ENCODE measurements at regions not wholly inside any gene's neighbourhood (a gene's known extent, or its start where the extent isn't known, plus 50 kb on each side); places are given as distances from the start of the nearest gene placed in this dataset.
"Not testable (repeated sequence)": the region's sequence is repeated elsewhere in the genome, so short reads cannot be mapped to it uniquely, and the experiment has no call there.

DNA sequence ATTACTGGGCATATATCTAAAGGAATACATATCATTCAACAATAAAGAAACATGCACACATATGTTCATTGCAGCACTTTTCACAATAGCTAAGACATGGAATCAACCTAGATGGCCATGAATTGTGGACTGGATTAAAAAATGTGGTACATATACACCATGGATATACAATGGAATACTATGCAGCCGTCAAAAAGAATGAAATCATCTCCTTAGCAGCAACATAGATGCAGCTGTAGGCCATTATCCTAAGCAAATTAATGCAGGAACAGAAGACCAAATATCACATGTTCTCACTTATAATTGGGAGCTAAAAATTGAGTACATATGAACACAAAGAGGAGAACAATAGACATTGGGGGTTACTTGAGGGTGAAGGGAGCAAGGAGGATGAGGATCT is 175.6 kb downstream of the POLR1F start:
- Histone ChIP-seq H3K9me3 (ENCODE audit: control insufficient read depth, low read length) (no peaks in the 10 kb centered on the region), H3K36me3 (ENCODE audit: control insufficient read depth, insufficient read depth, low read length) (no peaks in the 10 kb centered on the region), H3K4me3 (ENCODE audit: extremely low read depth, insufficient read depth, low read length, poor library complexity, severe bottlenecking) (no peak overlapping the region), H3K27ac (ENCODE audit: low read depth, low read length, severe bottlenecking) (no peak overlapping the region), H3K4me1 (ENCODE audit: control insufficient read depth, insufficient read depth, low read length, poor library complexity, severe bottlenecking) (no peaks in the 10 kb centered on the region)
- no CpG with 5 or more reads among the region's 1 CpG for WGBS, 2 experiments (ENCODE audit: insufficient coverage in 2 of 2)

GRCh38 chr7:19530852-19531251 is 178.0 kb downstream of the POLR1F start:
- H3K27ac ChIP-seq (ENCODE audit: low read depth, low read length, severe bottlenecking): no peak overlapping the region
- H3K36me3 ChIP-seq (ENCODE audit: control insufficient read depth, insufficient read depth, low read length): no peaks in the 10 kb centered on the region
- H3K4me1 ChIP-seq (ENCODE audit: control insufficient read depth, insufficient read depth, low read length, poor library complexity, severe bottlenecking): no peaks in the 10 kb centered on the region
- no peaks in the 10 kb centered on the region for H3K9me3 ChIP-seq (ENCODE audit: control insufficient read depth, low read length)
- 80% methylated on average over 1 of the region's 3 CpGs; no CpG with 5 or more reads in 1 of the 2 experiments for WGBS, 2 experiments (ENCODE audit: insufficient coverage in 2 of 2)
- no peak overlapping the region for H3K4me3 ChIP-seq (ENCODE audit: extremely low read depth, insufficient read depth, low read length, poor library complexity, severe bottlenecking)

DNA sequence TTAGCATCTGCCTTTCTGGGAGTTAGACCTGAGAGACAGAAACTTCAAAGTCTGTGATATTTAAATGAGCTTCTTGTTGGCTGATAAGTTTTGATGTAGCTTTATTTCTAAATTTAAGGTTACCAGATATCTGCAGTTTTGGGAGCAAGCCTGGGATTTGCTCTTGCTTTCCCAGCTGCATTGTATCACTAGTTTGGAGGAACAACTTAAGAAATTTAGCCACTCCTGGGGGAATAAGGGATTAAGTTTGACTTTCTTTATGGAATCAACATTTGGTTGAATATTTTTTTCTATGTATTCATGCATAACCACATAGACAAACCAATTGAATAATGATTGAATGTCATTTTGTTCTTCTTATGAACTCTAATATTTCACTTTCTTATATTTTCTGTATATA is 178.6 kb downstream of the POLR1F start:
- H3K4me3 ChIP-seq (ENCODE audit: extremely low read depth, insufficient read depth, low read length, poor library complexity, severe bottlenecking): no peak overlapping the region
- H3K36me3 ChIP-seq (ENCODE audit: control insufficient read depth, insufficient read depth, low read length): no peaks in the 10 kb centered on the region
- no peaks in the 10 kb centered on the region for H3K9me3 ChIP-seq (ENCODE audit: control insufficient read depth, low read length)
- H3K4me1 ChIP-seq (ENCODE audit: control insufficient read depth, insufficient read depth, low read length, poor library complexity, severe bottlenecking): no peaks in the 10 kb centered on the region
- no peak overlapping the region for H3K27ac ChIP-seq (ENCODE audit: low read depth, low read length, severe bottlenecking)

DNA sequence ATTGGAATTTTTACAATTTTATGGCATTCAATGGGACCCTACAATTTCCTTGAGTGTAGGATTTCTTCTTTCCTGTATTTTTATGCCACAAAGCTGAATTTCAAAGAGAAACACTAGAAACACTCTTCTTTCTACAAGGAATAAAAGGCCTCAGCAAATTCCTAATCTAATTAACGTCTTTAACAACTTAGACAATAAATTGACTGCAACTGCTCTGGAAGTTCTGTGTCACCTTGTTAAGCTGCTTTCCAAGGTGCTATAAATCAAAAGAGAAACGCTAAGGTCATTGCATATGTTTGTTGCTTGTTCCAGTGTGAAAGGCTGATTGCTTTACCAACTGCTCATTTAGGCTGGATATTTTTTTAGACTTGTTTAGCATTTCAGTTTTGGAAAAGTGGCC is 182.2 kb downstream of the POLR1F start:
- no peaks in the 10 kb centered on the region for H3K4me1 ChIP-seq (ENCODE audit: control insufficient read depth, insufficient read depth, low read length, poor library complexity, severe bottlenecking)
- 83 to 86% methylated on average over 1 of the region's 2 CpGs for WGBS, 2 experiments (ENCODE audit: insufficient coverage in 2 of 2)
- H3K9me3 ChIP-seq (ENCODE audit: control insufficient read depth, low read length): no peaks in the 10 kb centered on the region
- H3K36me3 ChIP-seq (ENCODE audit: control insufficient read depth, insufficient read depth, low read length): no peaks in the 10 kb centered on the region
- H3K27ac ChIP-seq (ENCODE audit: low read depth, low read length, severe bottlenecking): no peak overlapping the region
- no peak overlapping the region for H3K4me3 ChIP-seq (ENCODE audit: extremely low read depth, insufficient read depth, low read length, poor library complexity, severe bottlenecking)

DNA sequence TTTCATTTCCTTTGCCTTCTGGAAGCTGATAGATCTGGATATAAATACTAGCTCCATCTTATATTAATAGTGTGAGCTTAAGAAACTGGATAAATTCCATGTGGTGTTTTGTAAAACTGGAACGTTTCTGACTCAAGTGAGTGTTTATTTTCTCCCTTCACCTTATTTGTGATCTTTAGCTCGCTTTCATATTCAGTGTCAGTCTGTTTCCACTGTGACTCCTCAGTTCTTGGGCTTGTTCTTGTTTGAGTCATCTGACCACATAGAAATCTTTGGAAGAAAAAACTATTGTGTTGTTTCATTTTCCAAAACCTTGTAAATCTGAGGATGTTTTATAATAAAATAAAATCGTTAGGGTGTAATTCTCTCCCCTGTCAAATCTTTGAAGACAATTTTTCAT is 186.4 kb downstream of the POLR1F start:
- no peaks in the 10 kb centered on the region for H3K9me3 ChIP-seq (ENCODE audit: control insufficient read depth, low read length)
- no peaks in the 10 kb centered on the region for H3K36me3 ChIP-seq (ENCODE audit: control insufficient read depth, insufficient read depth, low read length)
- H3K4me1 ChIP-seq (ENCODE audit: control insufficient read depth, insufficient read depth, low read length, poor library complexity, severe bottlenecking): no peaks in the 10 kb centered on the region
- H3K4me3 ChIP-seq (ENCODE audit: extremely low read depth, insufficient read depth, low read length, poor library complexity, severe bottlenecking): no peak overlapping the region
- WGBS, 2 experiments (ENCODE audit: insufficient coverage in 2 of 2): 86% methylated on average over 1 of the region's 3 CpGs; no CpG with 5 or more reads in 1 of the 2 experiments
- H3K27ac ChIP-seq (ENCODE audit: low read depth, low read length, severe bottlenecking): no peak overlapping the region

DNA sequence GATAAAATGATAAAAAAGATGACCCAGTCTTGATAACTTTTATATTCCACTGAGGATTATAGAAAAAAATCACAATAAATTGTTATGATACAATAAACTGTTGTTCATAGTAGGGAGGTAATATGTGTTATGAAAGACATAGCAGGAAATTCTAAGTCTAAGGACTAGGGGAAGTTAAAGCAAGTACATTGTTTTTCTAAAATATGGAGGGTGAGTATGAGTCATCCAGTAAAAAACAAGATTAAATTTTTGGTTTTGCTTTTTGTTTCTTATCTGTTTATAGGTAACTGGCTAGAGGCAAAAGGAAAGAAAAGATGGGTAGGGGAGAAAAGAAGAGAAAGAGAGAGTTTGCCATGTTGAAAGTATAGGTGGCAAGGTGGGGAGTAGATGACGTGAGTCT is 188.4 kb downstream of the POLR1F start:
- WGBS, 2 experiments (ENCODE audit: insufficient coverage in 2 of 2): 92 to 100% methylated on average over 1 of the region's 1 CpG
- Histone ChIP-seq H3K36me3 (ENCODE audit: control insufficient read depth, insufficient read depth, low read length) (no peaks in the 10 kb centered on the region), H3K9me3 (ENCODE audit: control insufficient read depth, low read length) (no peaks in the 10 kb centered on the region), H3K4me3 (ENCODE audit: extremely low read depth, insufficient read depth, low read length, poor library complexity, severe bottlenecking) (no peak overlapping the region), H3K27ac (ENCODE audit: low read depth, low read length, severe bottlenecking) (no peak overlapping the region), H3K4me1 (ENCODE audit: control insufficient read depth, insufficient read depth, low read length, poor library complexity, severe bottlenecking) (no peaks in the 10 kb centered on the region)

GRCh38 chr7:19519443-19520021 is 189.3 kb downstream of the POLR1F start:
- Histone ChIP-seq H3K36me3 (ENCODE audit: control insufficient read depth, insufficient read depth, low read length) (no peaks in the 10 kb centered on the region), H3K4me3 (ENCODE audit: extremely low read depth, insufficient read depth, low read length, poor library complexity, severe bottlenecking) (no peak overlapping the region), H3K9me3 (ENCODE audit: control insufficient read depth, low read length) (no peaks in the 10 kb centered on the region), H3K27ac (ENCODE audit: low read depth, low read length, severe bottlenecking) (no peak overlapping the region), H3K4me1 (ENCODE audit: control insufficient read depth, insufficient read depth, low read length, poor library complexity, severe bottlenecking) (no peaks in the 10 kb centered on the region)
- 100% methylated on average over 1 of the region's 3 CpGs; no CpG with 5 or more reads in 1 of the 2 experiments for WGBS, 2 experiments (ENCODE audit: insufficient coverage in 2 of 2)

- not testable (repeated sequence) for H3K36me3 ChIP-seq (ENCODE audit: control insufficient read depth, insufficient read depth, low read length); H3K4me1 ChIP-seq (ENCODE audit: control insufficient read depth, insufficient read depth, low read length, poor library complexity, severe bottlenecking); H3K27ac ChIP-seq (ENCODE audit: low read depth, low read length, severe bottlenecking); H3K9me3 ChIP-seq (ENCODE audit: control insufficient read depth, low read length); H3K4me3 ChIP-seq (ENCODE audit: extremely low read depth, insufficient read depth, low read length, poor library complexity, severe bottlenecking)
- no CpG with 5 or more reads among the region's 3 CpGs for WGBS, 2 experiments (ENCODE audit: insufficient coverage in 2 of 2)
Measured at GRCh38 chr7:19517546-19517945, 191.3 kb downstream of the POLR1F start.

DNA sequence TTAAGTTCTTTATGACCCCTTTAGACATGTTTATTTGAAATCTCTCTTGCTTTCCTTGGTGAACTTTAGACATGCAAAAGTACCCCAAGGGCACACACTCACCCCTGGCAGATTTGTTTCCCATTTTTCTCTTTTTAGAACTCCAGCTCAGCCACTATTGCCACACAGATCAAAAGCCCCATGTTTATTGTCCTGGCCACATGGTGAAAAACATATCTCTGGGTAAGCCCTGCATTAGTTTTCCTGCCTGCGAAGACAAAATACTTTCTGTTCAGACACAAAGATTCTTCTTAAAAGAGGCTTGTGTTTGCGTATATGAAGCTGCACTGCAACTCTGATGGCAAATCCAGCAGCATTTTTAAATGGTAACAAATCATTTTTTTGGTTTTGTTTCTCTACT is 200.0 kb downstream of the POLR1F start:
- 79 to 100% methylated on average over 1 to 2 of the region's 2 CpGs for WGBS, 2 experiments (ENCODE audit: insufficient coverage in 2 of 2)
- no peak overlapping the region for H3K27ac ChIP-seq (ENCODE audit: low read depth, low read length, severe bottlenecking)
- no peaks in the 10 kb centered on the region for H3K36me3 ChIP-seq (ENCODE audit: control insufficient read depth, insufficient read depth, low read length)
- H3K4me3 ChIP-seq (ENCODE audit: extremely low read depth, insufficient read depth, low read length, poor library complexity, severe bottlenecking): no peak overlapping the region
- H3K9me3 ChIP-seq (ENCODE audit: control insufficient read depth, low read length): no peaks in the 10 kb centered on the region
- no peaks in the 10 kb centered on the region for H3K4me1 ChIP-seq (ENCODE audit: control insufficient read depth, insufficient read depth, low read length, poor library complexity, severe bottlenecking)

- H3K27ac ChIP-seq (ENCODE audit: low read depth, low read length, severe bottlenecking): no peak overlapping the region
- 53 to 80% methylated on average over 1 to 2 of the region's 2 CpGs for whole genome bisulfite sequencing, 2 experiments (ENCODE audit: insufficient coverage in 2 of 2)
- H3K36me3 ChIP-seq (ENCODE audit: control insufficient read depth, insufficient read depth, low read length): no peaks in the 10 kb centered on the region
- H3K9me3 ChIP-seq (ENCODE audit: control insufficient read depth, low read length): no peaks in the 10 kb centered on the region
- H3K4me3 ChIP-seq (ENCODE audit: extremely low read depth, insufficient read depth, low read length, poor library complexity, severe bottlenecking): no peak overlapping the region
- H3K4me1 ChIP-seq (ENCODE audit: control insufficient read depth, insufficient read depth, low read length, poor library complexity, severe bottlenecking): no peaks in the 10 kb centered on the region
Measured at GRCh38 chr7:19508124-19508523, 200.7 kb downstream of the POLR1F start.

GRCh38 chr7:19491821-19492452 is 216.9 kb downstream of the POLR1F start:
- Histone ChIP-seq H3K27ac (ENCODE audit: low read depth, low read length, severe bottlenecking) (no peak overlapping the region), H3K36me3 (ENCODE audit: control insufficient read depth, insufficient read depth, low read length) (no peaks in the 10 kb centered on the region), H3K4me1 (ENCODE audit: control insufficient read depth, insufficient read depth, low read length, poor library complexity, severe bottlenecking) (no peaks in the 10 kb centered on the region), H3K4me3 (ENCODE audit: extremely low read depth, insufficient read depth, low read length, poor library complexity, severe bottlenecking) (no peak overlapping the region), H3K9me3 (ENCODE audit: control insufficient read depth, low read length) (no peaks in the 10 kb centered on the region)
- 55% methylated on average over 3 of the region's 7 CpGs; no CpG with 5 or more reads in 1 of the 2 experiments for WGBS, 2 experiments (ENCODE audit: insufficient coverage in 2 of 2)
